ENCODE measurements at regions not wholly inside any gene's neighbourhood (a gene's known extent, or its start where the extent isn't known, plus 50 kb on each side); places are given as distances from the start of the nearest gene placed in this dataset.

- H3K9me3 ChIP-seq (replicated peaks; ENCODE audit: control insufficient read depth, insufficient read depth, low read depth, low read length), result no peaks in the 10 kb centered on the region
- DNase-seq (ENCODE audit: extremely low read depth in 1 of 4, low spot score in 3 of 4) (no peak), ATAC-seq (no peak), FAIRE-seq (no peak)
- H3K4me2 ChIP-seq (ENCODE audit: insufficient read depth, low read length), result no peak overlapping the region
- no peaks in the 10 kb centered on the region for H3K79me2 ChIP-seq (ENCODE audit: control insufficient read depth, insufficient read depth, low read length)
- no peak for TF ChIP-seq NFE2L1 (tag; IDR thresholded peaks at IDR 0.05; ENCODE audit: borderline replicate concordance, low read depth)
- no peak for TF ChIP-seq STAT6 (CRISPR knock-in tag; IDR thresholded peaks at IDR 0.05)
- no peak for TF ChIP-seq EP300 (IDR thresholded peaks at IDR 0.05; ENCODE audit: low read length)
- no peak for TF ChIP-seq SMARCE1 (IDR thresholded peaks at IDR 0.05)
- no peak for TF ChIP-seq RBM14 (IDR thresholded peaks at IDR 0.05; ENCODE audit: borderline replicate concordance, insufficient read depth, low read depth, low read length)
- TF ChIP-seq KDM5B (IDR thresholded peaks at IDR 0.05; ENCODE audit: insufficient replicate concordance, low read depth, low read length), result no peak
- no peak for TF ChIP-seq BHLHE40 (IDR thresholded peaks at IDR 0.05; ENCODE audit: low read length)
- no peak for TF ChIP-seq ZNF79 (CRISPR knock-in tag; IDR thresholded peaks at IDR 0.05; ENCODE audit: low read depth)
- no peak for TF ChIP-seq E2F5 (CRISPR knock-in tag; IDR thresholded peaks at IDR 0.05)
- TF ChIP-seq ZNF124 (CRISPR knock-in tag; IDR thresholded peaks at IDR 0.05), result no peak
- no peak for TF ChIP-seq ARID4B (CRISPR knock-in tag; IDR thresholded peaks at IDR 0.05)
- no peak for TF ChIP-seq ZNF274 (IDR thresholded peaks at IDR 0.05; ENCODE audit: borderline replicate concordance, low read depth, low read length)
- H3K9me1 ChIP-seq (ENCODE audit: control insufficient read depth, insufficient read depth, low read length), result no peaks in the 10 kb centered on the region
- H4K20me1 ChIP-seq (replicated peaks; ENCODE audit: control insufficient read depth, insufficient read depth, low read length), result no peaks in the 10 kb centered on the region
- intact Hi-C loops (cut with micrococcal nuclease) (no loop called here), in situ Hi-C loops (cut with MboI) (no loop called here)
- no peak overlapping the region for H3K9ac ChIP-seq (ENCODE audit: insufficient read depth in 1 of 2, low read depth in 2 of 2, low read length in 2 of 2)
- peaks cover 0 to 3% of the 10 kb centered on the region in 2 experiments; a peak in 2 of 5 replicates for H3K4me1 ChIP-seq (replicated peaks in 1 of 2; ENCODE audit: control insufficient read depth in 2 of 2, insufficient read depth in 2 of 2, low read length in 2 of 2)
- no peaks in the 10 kb centered on the region for H3K36me3 ChIP-seq (ENCODE audit: control insufficient read depth, insufficient read depth, low read length)
- no peak overlapping the region for H2AFZ ChIP-seq (ENCODE audit: low read depth, low read length)
- ChIA-PET CTCF (ENCODE audit: low intra/inter-chr PET ratio) (no interaction called here), POLR2A (no interaction called here)
- BruUV-seq (replicated peaks), result no TSS peak
- H3K4me3 ChIP-seq, result no peak overlapping the region
- WGBS (ENCODE audit: insufficient coverage, low coverage, missing lambda C conversion rate), result 17% methylated on average over 8 of the region's 11 CpGs
- no peak overlapping the region for H3K27ac ChIP-seq (ENCODE audit: extremely low read depth, low read depth, low read length)
- H3K27me3 ChIP-seq (ENCODE audit: control insufficient read depth in 2 of 2, insufficient read depth in 2 of 2, low read length in 2 of 2), result no peaks in the 10 kb centered on the region
Observed at GRCh38 chr10:128520211-128520815, 394.1 kb upstream of the MKI67 start.

Data from K562 (cell line).